ENCODE measurements at regions not wholly inside any gene's neighbourhood (a gene's known extent, or its start where the extent isn't known, plus 50 kb on each side); places are given as distances from the start of the nearest gene placed in this dataset.

DNA sequence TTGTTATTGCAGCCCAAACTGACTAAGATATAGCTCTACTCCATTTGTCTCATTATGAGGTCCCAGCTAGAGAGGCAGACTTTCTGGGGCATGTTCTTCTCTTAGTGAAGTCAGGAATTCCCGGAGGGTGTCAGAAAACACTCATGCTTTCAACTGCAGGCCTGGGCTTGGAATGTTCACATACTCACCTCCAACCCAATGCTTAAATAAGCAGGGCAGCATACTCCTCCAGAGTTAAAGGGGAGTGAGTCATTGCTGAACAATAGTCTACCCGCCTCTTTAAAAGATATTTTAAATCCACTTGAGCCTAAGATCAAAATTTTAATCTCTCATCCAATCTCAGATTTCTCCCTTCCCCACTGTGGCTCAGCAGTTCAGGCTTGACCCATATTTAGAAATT is 167.8 kb upstream of the DPH6 start:
- TF ChIP-seq, protein P1, sequence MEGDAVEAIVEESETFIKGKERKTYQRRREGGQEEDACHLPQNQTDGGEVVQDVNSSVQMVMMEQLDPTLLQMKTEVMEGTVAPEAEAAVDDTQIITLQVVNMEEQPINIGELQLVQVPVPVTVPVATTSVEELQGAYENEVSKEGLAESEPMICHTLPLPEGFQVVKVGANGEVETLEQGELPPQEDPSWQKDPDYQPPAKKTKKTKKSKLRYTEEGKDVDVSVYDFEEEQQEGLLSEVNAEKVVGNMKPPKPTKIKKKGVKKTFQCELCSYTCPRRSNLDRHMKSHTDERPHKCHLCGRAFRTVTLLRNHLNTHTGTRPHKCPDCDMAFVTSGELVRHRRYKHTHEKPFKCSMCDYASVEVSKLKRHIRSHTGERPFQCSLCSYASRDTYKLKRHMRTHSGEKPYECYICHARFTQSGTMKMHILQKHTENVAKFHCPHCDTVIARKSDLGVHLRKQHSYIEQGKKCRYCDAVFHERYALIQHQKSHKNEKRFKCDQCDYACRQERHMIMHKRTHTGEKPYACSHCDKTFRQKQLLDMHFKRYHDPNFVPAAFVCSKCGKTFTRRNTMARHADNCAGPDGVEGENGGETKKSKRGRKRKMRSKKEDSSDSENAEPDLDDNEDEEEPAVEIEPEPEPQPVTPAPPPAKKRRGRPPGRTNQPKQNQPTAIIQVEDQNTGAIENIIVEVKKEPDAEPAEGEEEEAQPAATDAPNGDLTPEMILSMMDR (IDR thresholded peaks at IDR 0.05) = no peak
- H3K27me3 ChIP-seq (ENCODE audit: low read depth) = no peaks in the 10 kb centered on the region
- DNase-seq (no peak), ATAC-seq (peak; percentile 73)
- no peak overlapping the region for H3K27ac ChIP-seq
- H3K9me3 ChIP-seq = no peaks in the 10 kb centered on the region
- no peak overlapping the region for H3K4me3 ChIP-seq
- intact Hi-C loops (cut with DNase I) = no loop called here
- no peaks in the 10 kb centered on the region for H3K4me1 ChIP-seq
- no peaks in the 10 kb centered on the region for H3K36me3 ChIP-seq

DNA sequence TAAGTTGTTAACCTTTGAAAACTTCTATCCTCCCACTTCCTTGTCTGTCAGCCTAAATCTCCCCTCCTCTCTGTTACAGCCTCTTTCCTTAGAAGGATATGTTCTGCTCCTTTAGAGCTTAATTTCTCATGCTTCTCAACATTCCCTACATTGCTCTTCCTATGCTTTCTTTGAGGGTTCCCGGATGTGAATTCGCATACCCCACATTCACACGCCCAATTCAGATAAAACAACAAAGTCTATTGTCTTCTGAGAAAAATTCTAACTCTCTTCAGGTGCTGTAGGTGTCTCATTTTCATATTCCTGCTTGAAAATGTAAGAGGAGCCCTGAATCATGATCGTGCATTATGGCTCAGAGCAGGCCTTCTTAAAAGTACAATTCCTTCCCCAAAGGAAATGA is 171.8 kb upstream of the DPH6 start:
- Histone ChIP-seq H3K27ac (no peak overlapping the region), H3K36me3 (no peaks in the 10 kb centered on the region), H3K27me3 (ENCODE audit: low read depth) (no peaks in the 10 kb centered on the region), H3K4me3 (no peak overlapping the region), H3K9me3 (no peaks in the 10 kb centered on the region), H3K4me1 (no peaks in the 10 kb centered on the region)
- ATAC-seq (no peak), DNase-seq (no peak)
- intact Hi-C loops (cut with DNase I) = no loop called here
- TF ChIP-seq, protein P1 (IDR thresholded peaks at IDR 0.05) = no peak

- no peaks in the 10 kb centered on the region for H3K27me3 ChIP-seq (ENCODE audit: low read depth)
- H3K4me1 ChIP-seq = no peaks in the 10 kb centered on the region
- intact Hi-C loops (cut with DNase I) = no loop called here
- DNase-seq (no peak), ATAC-seq (no peak)
- H3K27ac ChIP-seq = no peak overlapping the region
- no peaks in the 10 kb centered on the region for H3K36me3 ChIP-seq
- TF ChIP-seq, protein P1 (IDR thresholded peaks at IDR 0.05) = no peak
- no peak overlapping the region for H3K4me3 ChIP-seq
- H3K9me3 ChIP-seq = no peaks in the 10 kb centered on the region
Measured at GRCh38 chr15:35720019-35720418, 174.1 kb upstream of the DPH6 start.

GRCh38 chr15:35720984-35721383 is 175.0 kb upstream of the DPH6 start:
- TF ChIP-seq, protein P1 (IDR thresholded peaks at IDR 0.05) = no peak
- intact Hi-C loops (cut with DNase I) = no loop called here
- H3K27ac ChIP-seq = no peak overlapping the region
- ATAC-seq (no peak), DNase-seq (no peak)
- no peaks in the 10 kb centered on the region for H3K9me3 ChIP-seq
- no peaks in the 10 kb centered on the region for H3K4me1 ChIP-seq
- no peaks in the 10 kb centered on the region for H3K36me3 ChIP-seq
- H3K27me3 ChIP-seq (ENCODE audit: low read depth) = no peaks in the 10 kb centered on the region
- no peak overlapping the region for H3K4me3 ChIP-seq

- DNase-seq = no peak
- Histone ChIP-seq H3K4me3 (no peak overlapping the region), H3K9me3 (no peaks in the 10 kb centered on the region), H3K4me1 (no peaks in the 10 kb centered on the region), H3K27ac (no peak overlapping the region), H3K27me3 (ENCODE audit: low read depth) (no peaks in the 10 kb centered on the region), H3K36me3 (no peaks in the 10 kb centered on the region)
- intact Hi-C loops (cut with DNase I) = no loop called here
- ATAC-seq = no peak
- TF ChIP-seq, protein P1 (IDR thresholded peaks at IDR 0.05) = no peak
Measured at GRCh38 chr15:35721751-35722150, 175.8 kb upstream of the DPH6 start.

- intact Hi-C loops (cut with DNase I) = no loop called here
Measured at GRCh38 chr15:35722501-35722900, 176.5 kb upstream of the DPH6 start.

More at GRCh38 chr15:35722501-35722900, 176.5 kb upstream of the DPH6 start:
- H3K4me1 ChIP-seq = no peaks in the 10 kb centered on the region
- no peaks in the 10 kb centered on the region for H3K9me3 ChIP-seq
- ATAC-seq (no peak), DNase-seq (no peak)
- H3K36me3 ChIP-seq = no peaks in the 10 kb centered on the region
- TF ChIP-seq, protein P1 (IDR thresholded peaks at IDR 0.05) = no peak
- H3K27ac ChIP-seq = no peak overlapping the region
- no peaks in the 10 kb centered on the region for H3K27me3 ChIP-seq (ENCODE audit: low read depth)
- H3K4me3 ChIP-seq = no peak overlapping the region
